ENCODE measurements at regions not wholly inside any gene's neighbourhood (a gene's known extent, or its start where the extent isn't known, plus 50 kb on each side); places are given as distances from the start of the nearest gene placed in this dataset.
"Not testable (repeated sequence)": the region's sequence is repeated elsewhere in the genome, so short reads cannot be mapped to it uniquely, and the experiment has no call there.

DNA sequence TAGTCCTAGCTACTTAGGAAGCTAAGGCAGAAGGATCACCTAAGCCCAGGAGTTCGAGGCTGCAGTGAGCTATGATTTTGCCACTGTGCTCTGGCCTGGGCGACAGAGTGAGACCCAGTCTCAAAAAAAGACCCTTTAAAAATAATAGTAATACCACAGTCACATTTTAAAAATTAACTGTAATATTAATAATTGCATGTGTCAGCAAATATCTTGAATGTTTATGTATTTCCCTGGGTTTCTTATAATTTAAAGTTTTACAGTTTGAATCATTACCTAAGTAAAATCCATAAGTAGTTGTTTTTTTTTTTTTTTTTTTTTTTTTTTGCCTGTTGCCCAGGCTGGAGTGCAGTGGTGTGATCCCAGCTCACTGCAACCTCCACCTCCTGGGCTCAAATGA, 69.2 kb downstream of the LYZL2 start:
- in situ Hi-C loops (cut with MboI; ENCODE audit: low sequenced_read_pairs), result no loop called here

- in situ Hi-C loops (cut with MboI; ENCODE audit: low sequenced_read_pairs), result no loop called here
These were observed 70.4 kb downstream of the LYZL2 start for GRCh38 chr10:30559180-30559579.

DNA sequence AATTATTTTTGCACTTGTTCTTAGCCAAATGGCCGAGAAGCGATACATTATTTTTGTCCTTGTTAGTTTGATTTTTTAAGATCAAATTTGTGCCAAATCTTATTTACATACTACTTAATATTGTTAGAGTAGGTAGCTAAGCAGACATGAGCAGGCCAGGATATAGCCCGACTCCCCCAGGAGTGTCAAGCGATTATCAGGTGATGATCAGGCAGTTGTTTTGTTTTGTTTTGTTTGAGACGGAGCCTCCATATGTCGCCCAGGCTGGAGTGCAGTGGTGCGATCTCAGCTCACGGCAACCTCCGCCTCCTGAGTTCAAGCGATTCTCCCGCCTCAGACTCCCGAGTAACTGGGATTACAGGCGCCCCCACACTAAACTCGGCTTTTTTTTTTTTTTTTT, 71.1 kb downstream of the LYZL2 start:
- in situ Hi-C loops (cut with MboI; ENCODE audit: low sequenced_read_pairs), result no loop called here

DNA sequence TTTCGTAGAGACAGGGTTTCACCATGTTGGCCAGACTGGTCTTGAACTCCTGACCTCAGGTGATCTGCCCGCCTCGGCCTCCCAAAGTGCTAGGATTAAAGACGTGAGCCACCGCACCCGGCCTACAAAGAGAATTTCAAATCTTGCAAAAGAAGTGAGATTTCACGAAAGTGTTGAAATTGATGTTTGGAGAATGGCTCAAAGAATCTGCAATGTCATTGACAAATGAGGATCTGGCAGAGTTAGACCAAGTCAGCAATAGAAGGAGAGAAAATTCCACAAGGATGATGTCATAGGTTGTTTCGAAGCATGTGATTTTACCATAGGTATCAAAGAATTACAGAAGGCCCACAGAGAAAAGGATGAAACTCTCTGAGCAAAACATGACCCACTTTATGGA, 71.7 kb downstream of the LYZL2 start:
- in situ Hi-C loops (cut with MboI; ENCODE audit: low sequenced_read_pairs), result no loop called here

- in situ Hi-C loops (cut with MboI; ENCODE audit: low sequenced_read_pairs), result no loop called here
These were observed 73.4 kb downstream of the LYZL2 start for GRCh38 chr10:30556189-30556588.

GRCh38 chr10:30555465-30555864, 74.1 kb downstream of the LYZL2 start:
- in situ Hi-C loops (cut with MboI; ENCODE audit: low sequenced_read_pairs), result no loop called here

DNA sequence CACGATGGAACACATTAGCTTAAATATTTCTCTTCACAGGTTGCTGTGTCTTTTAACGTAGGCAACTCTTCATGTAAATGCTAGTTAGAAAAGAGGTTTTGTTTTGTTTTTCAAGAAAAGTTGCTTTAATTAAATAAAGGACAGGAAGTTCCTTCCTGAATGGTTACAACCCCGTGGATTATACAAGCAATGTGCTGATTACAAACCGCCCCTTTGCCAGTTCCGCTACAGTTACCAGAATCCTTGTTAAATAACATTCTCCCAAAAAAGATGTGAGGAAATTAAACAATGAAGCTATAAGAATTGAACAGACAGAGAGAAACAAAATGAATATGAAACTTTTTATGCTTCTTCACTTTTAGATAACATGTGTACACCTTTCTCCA, 75.1 kb downstream of the LYZL2 start:
- in situ Hi-C loops (cut with MboI; ENCODE audit: low sequenced_read_pairs), result no loop called here

GRCh38 chr10:30553626-30554439, 75.7 kb downstream of the LYZL2 start:
- in situ Hi-C loops (cut with MboI; ENCODE audit: low sequenced_read_pairs), result no loop called here

GRCh38 chr10:30553018-30553625, 76.4 kb downstream of the LYZL2 start:
- in situ Hi-C loops (cut with MboI; ENCODE audit: low sequenced_read_pairs), result no loop called here

DNA sequence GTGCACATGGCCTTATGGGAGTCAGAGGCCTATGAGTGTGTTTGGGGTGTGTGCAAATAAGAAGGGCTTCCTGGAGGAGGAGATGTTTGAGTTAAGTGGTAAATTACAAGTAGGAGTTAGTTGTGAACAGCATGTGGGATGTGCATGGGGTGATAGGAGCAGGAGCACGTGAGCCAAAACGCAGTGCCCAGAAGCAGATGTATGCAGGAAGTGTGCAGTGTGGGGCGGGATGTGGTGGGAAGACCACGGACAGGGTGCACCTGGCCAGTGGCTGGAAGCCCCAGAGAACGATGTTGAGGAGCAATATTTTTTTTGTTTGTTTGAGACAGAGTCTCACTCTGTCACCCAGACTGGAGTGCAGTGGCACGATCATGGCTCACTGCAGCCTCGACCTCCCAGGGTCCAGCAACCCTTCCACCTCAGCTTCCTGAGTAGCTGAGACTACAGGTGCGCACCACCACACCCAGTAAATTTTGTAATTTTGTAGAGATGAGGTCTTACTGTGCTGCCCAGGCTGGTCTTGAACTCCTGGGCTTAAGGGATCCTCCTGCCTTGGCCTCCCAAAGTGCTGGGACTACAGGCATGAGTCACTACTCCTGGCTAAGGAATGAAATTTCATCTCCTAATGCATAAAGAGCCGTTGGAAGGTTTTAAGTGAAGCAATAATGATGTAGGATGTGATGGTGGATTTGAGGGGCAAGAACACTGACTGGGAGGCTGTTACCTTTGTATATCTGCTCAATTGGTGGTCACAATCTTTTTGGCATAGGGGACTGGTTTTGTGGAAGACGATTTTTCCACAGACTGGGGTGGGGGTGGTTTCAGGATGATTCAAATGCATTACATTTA, 78.4 kb downstream of the LYZL2 start:
- in situ Hi-C loops (cut with MboI; ENCODE audit: low sequenced_read_pairs), result no loop called here

GRCh38 chr10:30549134-30549687, 80.3 kb downstream of the LYZL2 start:
- in situ Hi-C loops (cut with MboI; ENCODE audit: low sequenced_read_pairs), result not testable (repeated sequence)

GRCh38 chr10:30546511-30546910, 83.0 kb downstream of the LYZL2 start:
- in situ Hi-C loops (cut with MboI; ENCODE audit: low sequenced_read_pairs), result no loop called here

- in situ Hi-C loops (cut with MboI; ENCODE audit: low sequenced_read_pairs), result no loop called here
These were observed 86.7 kb downstream of the LYZL2 start for GRCh38 chr10:30542895-30543288.

GRCh38 chr10:30542001-30542894, 87.3 kb downstream of the LYZL2 start:
- in situ Hi-C loops (cut with MboI; ENCODE audit: low sequenced_read_pairs), result no loop called here

- in situ Hi-C loops (cut with MboI; ENCODE audit: low sequenced_read_pairs), result no loop called here
These were observed 89.3 kb downstream of the LYZL2 start for GRCh38 chr10:30540276-30540675.

- in situ Hi-C loops (cut with MboI; ENCODE audit: low sequenced_read_pairs), result loop anchor here (10.0 kb wide), 1 partner anchor 123 kb away; no protein-coding TSS in a partner anchor
These were observed 91.5 kb downstream of the LYZL2 start for GRCh38 chr10:30538086-30538485.

DNA sequence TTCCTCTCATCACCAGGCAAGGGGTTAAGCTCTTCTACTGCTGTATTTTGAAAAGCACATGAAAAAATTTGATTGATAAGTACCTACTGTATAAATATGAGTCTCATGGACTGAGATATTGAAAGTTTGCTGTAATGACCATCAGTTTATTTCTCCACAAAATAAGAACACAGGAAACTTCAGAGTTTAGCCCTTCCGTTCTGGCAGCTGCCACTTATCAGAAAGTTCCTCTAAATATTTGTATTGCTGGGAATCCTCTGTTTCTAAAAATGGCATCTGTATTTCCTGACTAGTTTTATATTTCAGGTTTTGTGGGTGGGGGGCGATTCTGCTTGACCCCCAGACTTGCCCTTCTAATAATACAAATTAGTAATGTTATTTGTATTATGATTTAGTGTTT, 92.0 kb downstream of the LYZL2 start:
- in situ Hi-C loops (cut with MboI; ENCODE audit: low sequenced_read_pairs), result loop anchor here (10.0 kb wide), 1 partner anchor 123 kb away; no protein-coding TSS in a partner anchor

DNA sequence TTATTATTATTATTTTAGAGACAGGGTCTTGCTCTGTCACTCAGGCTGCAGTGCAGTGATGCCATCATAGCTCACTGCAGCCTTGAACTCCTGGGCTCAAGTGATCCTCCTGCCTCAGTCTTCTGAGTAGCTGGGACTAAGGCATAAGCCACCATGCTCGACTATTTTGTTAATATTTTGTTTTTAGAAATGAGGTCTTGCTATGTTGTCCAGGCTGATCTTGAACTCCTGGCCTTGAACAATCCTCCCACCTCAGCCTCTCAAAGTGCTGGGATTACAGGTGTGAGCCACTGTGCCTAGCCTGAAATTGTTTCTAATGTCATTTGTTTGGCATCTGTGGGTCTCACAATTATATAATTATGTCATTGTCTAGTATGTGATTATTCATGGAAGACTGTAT, 92.4 kb downstream of the LYZL2 start:
- in situ Hi-C loops (cut with MboI; ENCODE audit: low sequenced_read_pairs), result loop anchor here (10.0 kb wide), 1 partner anchor 122 kb away; no protein-coding TSS in a partner anchor

- in situ Hi-C loops (cut with MboI; ENCODE audit: low sequenced_read_pairs), result loop anchor here (10.0 kb wide), 1 partner anchor 122 kb away; no protein-coding TSS in a partner anchor
These were observed 93.0 kb downstream of the LYZL2 start for GRCh38 chr10:30536578-30536977.

DNA sequence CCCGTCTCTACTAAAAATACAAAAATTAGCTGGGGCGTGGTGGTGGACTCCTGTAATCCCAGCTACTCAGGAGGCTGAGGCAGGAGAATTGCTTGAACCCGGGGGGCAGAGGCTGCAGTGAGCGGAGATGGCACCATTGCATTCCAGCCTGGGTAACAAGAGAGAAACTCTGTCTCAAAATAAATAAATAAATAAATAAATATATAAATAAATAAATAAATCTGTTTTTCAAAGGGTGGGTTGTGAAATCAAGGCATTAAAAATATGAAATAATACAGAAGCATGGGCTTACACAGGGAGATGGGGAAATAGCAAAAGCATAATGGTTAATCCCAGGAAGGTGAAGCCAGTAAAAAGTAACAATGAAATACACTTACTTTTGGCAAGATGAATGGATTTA, 93.9 kb downstream of the LYZL2 start:
- in situ Hi-C loops (cut with MboI; ENCODE audit: low sequenced_read_pairs), result loop anchor here (10.0 kb wide), 1 partner anchor 121 kb away; no protein-coding TSS in a partner anchor

Data from HL-60/S4 treated with phorbol 12-myristate 13-acetate at 8.2 ng/mL for 4 days and 3 days (cell line).